GM18502 (cell line): ENCODE measurements at regions not wholly inside any gene's neighbourhood (a gene's known extent, or its start where the extent isn't known, plus 50 kb on each side); places are given as distances from the start of the nearest gene placed in this dataset.

Experiments used
- ATAC-seq: cut with Tn5 transposase; IDR thresholded peaks from one replicate; pipeline ENCODE4 v1.9.1; 2021; ENCODE audit warnings: mild to moderate bottlenecking; ENCODE audit not compliant: unreplicated experiment, poor library complexity

DNA sequence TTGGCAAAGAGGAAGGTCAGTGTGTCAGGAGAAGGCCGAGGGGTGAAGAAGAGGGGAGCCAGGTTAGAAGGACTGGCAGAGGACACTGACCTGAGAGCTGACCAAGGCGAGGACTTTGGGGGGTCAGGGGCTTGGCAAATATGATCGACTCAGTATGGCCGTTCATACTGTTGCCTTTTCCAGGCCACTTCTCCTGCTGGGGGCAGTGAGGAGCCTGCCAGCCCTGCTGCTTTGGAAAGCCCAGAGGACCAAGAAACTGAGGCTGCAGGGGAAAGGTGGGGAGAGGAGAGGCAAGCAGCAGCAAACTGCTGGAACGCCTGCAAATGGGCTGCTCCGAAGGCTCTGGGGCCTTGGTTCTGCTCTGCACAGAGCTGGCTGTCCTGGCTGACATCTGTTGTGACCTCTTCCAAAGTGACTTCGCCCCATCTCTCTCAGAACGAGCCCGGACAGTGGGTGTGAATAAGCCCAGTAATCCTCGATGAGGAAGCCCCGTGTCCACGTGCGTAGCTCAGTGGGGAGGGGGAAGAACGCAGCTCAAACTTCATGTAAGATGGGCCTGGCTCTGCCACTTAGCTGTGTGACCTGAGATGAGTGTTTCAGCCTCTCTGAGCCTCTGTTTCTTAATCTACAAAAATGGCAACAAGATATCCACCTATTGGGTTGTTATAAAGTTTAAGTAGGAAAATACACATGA, 111.3 kb downstream of the SALL1 start:
- no peak for ATAC-seq

DNA sequence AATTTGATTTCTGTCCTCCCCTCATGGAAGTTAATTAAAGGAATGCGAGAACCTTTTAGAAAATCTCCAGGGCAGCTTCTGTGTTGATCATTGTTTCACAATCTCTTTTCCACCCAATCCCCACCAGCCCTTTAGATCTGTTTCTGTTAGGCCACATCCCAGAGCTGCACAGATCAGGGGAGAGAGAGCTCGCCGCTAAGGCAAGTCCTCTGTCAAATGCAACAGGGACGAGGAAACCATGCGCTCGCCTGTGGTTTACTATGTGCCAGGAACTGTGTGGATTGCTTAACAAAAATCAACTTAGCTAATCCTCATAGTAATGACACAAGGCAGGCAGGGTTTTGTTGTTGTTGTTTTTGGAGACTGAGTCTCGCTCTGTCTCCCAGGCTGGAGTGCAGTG, 115.4 kb downstream of the SALL1 start:
- ATAC-seq, result no peak

DNA sequence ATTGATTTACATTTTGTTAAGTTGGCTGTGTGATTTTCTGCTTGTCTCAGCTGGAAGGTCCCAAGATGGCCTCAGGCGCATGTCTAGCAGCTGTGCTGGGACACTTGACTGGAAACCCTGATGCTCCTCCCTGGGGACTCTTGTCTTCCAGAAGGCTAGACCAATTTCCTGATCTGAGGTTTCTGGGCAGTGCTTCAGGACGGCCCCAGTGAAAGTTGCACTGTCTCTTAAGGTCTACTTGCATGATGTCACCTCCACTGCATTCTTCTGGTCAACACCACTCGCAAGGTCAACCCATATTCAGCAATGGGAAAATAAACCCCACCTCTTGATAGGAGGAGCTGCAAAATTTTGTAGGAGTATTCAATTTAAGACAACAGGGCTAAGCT, 116.0 kb downstream of the SALL1 start:
- no peak for ATAC-seq

DNA sequence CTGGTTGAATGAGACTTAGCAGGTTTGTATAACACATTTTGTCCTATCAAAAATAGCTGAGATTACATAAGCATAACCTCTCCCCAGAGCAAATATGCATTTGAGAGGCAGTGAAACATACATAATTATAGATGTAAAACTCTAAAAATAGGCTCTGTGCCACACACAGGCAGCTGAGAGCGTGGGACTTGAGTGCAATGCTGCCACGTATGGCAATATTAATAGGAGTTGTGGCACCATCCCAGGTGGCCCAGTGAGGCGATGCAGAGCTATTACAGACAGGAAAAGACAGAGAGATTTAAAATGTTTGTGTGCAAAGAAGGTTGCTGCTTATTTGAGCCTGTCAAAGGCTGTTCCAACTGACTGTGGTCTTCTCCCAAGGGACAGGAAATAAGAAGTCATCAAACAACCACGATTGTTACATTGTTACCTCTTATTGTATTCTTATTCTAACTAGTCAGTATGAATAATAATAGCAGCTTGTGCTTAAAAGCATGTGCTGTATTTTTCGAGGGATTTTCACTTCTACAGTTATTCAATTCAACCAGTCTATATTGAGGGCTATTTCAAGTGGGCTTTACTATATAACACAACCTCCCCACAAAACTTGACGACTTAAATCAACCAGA, 116.5 kb downstream of the SALL1 start:
- ATAC-seq, result no peak

DNA sequence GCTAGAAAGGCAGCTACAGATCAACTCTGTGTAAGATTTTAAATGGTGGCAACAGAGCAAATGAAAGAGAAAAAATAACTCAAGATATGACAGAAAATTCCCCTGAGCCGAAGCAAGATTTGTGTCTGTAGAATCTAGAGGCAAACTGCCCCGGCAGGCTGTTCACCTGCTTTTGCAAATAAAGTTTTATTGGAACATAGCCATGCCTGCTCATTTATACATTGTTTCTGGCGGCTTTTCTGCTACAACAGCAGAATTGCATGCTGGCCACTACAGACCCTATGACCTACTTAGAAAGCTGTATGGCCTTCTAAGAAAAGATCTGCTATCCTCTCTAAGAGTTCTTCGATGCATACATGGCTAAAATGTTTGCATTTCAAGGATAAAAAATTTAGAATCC, 119.5 kb downstream of the SALL1 start:
- no peak for ATAC-seq

DNA sequence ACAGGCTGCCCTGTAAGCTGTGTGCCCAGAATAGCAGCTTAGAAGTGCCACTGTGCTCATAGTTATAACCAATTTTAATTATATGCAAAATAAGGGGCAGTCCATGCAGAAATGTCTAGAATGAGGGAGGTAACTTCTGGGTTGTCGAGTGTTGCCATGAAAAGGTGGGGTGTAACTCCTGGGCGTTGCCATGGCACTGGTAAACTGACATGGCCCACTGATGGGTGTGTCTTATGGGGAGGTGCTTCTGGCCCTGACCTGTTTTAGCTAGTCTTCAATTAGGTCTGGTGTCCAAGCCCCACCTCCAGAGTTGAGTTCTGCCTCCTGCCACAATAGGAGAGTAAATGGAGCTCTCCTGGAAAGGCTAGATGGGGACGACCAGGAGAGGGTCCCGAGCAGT, 120.6 kb downstream of the SALL1 start:
- ATAC-seq, result no peak

DNA sequence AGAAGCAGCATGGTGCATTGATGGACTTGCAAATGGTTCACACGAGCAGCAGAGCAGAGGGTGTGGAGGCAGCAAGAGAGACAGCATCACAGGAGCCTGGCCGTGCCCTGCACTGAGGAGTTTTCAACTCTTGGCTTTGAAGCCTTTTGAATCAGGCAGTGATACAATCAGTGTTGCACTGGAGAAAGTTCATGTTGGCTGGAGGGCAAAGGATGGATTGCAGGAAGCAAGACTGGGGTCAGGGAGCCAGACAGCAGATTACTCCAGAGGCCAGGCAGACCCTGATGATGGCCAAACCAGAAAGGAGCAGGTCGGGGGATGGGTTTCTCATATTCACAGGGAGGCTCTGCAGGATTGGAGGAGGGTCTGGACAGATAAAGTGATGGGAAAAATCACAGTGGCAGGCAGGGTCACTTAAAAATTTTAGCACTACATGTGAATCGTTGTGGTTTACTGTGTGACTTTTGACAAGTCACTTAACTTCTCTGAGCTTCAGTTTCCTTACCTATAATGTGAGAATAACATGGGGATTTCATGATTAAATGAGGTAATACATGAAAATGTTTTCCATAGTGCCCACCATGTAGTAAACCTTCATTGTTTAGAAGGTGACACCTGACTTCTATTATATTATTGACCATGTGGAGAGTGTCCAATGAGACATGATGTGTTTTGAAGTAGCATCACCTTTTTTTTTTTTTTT, 125.3 kb downstream of the SALL1 start:
- no peak for ATAC-seq

DNA sequence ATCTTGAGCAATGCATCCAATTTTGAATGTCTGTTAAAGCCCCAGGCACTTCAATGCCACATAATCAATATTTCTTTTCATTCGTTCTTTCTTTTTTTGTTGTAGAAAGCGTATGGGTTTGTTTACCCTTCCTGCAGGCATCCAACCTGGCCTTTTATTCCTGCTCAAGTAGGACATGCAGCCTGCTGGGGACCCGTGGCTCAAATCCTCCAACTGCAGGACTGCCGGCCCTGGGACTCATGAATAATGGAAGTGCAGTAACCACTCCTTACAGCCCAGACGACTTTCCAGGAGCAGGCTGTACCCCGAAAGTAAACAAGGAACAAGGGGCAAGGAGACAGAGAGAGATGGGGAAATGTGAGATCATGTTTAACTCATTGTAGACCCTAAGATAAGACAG, 126.4 kb downstream of the SALL1 start:
- no peak for ATAC-seq

DNA sequence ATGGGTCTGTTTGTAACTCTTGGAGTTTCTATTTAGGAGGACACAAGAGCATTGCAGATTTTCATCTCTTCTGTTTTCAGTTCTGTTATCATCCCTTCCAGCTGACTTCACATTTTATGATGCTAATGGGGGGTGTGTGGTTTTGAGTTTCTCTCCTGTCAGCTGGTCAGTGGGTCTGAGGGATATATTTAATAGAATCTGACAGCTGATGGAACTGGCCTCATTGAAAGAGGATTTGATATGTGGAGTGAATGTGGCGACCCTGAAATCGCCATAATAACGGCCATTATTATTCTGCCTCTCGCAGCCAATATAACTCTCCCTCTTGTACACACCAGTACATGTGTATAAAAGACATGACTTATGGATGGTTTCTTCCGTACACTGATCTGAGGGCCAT, 128.1 kb downstream of the SALL1 start:
- no peak for ATAC-seq

DNA sequence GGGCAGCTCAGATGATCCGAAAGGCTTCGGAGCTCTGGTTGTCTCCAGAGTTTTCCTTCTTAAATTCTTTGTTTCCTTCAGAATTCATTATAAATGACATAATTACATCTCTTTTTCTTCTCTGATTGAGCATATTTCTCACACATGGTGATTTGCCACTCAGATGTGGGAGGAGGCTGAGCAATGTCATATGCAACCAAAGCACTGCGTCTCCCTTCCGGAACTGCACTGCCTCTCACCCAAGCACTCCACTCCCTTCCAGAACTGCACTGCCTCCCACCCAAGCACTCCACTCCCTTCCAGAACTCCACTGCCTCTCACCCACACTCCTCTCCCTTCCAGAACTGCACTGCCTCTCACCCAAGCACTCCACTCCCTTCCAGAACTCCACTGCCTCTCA, 131.5 kb downstream of the SALL1 start:
- no peak for ATAC-seq

DNA sequence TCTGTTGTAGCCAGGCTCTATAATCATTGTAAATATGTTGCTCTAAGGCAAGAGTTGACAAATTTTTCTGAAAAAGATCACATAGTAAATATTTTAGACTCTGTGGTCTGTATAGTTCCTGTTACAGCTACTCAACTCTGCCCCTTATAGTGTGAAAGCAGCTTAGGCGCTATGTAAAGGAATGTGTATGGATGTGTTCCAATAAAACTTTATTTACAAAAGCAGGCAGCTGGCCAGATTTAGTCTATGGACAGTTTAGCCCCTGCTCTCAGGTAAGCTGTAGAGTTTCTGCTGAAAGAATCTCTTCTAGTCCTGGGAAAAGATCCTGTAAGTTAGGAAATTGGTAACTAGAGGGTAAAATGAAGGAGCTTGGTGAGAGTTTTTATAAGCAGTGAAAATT, 133.1 kb downstream of the SALL1 start:
- no peak for ATAC-seq

DNA sequence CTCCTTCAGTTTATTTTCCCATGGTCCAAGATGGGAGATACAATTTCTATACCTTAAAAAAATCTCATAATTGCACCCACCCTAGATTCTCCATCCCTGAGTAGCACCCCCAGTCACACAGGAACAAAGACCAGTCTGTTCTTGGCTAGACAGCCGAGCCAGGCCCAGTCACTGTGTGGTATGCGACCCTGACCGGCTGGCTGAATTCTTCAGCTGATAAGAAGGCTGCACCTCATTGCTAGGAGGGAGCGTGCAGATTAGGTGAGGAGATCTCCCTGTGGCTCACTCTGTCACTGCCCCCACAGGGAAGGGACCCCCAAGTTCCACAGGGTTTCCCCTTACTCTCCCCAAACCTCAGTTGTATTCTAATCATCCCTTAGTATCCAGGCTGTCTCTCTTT, 138.7 kb downstream of the SALL1 start:
- no peak for ATAC-seq

DNA sequence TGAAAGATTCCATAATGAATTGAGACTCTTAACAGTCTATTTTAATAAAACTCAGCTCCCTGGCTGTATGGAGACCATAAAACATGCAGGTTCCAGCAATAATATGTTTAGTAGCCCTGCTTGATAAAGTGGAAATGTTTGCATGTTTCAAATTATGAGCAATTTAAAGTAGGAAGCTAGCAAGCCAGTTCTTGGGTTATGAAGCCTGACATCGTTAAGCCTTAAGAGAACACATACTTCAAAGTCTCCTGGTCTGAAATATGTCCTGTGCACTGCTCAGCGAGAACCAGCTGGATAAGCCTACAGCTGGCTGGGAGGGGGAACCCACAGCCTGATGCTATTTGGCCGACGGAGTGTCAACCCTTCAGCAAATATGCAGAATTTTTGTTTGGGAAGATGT, 140.3 kb downstream of the SALL1 start:
- no peak for ATAC-seq

DNA sequence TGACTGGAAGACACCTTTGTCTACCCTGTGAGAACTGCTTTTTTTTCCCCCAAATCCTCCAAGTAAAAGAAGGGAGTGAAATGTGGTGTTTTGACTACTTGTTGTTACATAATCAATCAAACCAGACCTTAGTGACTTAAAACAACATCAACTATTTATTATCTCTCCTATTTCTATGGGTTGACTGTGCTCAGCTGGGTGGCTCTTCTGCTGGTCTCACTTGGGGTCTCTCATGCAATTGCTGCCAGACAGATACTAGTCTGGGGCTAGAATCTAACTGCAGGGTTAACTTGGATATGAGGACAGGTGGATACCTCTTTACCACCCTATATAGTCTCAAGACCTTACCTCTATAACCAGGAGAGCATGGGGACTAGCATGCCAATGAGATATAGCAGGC, 141.3 kb downstream of the SALL1 start:
- ATAC-seq, result no peak

DNA sequence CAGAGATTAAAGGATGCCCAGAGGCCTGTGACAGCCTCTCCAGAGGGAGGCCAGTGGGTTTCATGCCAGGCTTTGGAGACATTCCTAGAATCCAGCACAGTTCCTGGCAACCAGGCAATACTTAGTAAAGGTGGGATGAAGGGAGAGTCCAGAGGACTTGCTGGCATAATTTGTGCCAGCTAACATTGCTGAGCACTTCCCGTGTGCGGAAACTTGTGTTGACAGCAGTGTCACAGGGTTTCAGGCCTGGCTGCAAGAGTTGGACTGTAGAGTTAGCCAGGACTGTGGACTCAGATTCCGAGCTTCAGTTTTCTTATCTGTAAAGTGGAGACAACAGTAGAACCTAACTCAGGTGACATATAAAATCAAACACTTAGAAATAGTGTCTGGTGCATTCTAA, 141.7 kb downstream of the SALL1 start:
- ATAC-seq, result no peak

DNA sequence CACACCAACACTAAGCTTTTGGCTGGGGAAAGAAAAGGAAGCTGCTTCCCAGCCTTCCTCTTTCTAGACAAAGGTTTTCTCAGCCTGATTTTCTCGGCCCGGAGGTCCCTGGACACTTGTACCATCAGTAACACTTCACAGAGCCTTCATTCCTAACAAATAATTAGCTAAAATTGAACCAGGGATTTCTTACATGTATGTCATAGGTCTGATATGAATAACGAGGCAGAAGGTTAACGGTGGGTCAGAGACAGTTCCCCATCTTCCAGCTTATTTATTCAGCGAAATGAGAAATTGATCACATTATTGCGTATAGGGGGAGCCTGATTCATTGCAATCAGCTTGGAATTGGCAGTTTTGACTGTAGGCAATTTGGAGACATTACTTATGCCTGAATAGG, 142.5 kb downstream of the SALL1 start:
- ATAC-seq, result no peak

DNA sequence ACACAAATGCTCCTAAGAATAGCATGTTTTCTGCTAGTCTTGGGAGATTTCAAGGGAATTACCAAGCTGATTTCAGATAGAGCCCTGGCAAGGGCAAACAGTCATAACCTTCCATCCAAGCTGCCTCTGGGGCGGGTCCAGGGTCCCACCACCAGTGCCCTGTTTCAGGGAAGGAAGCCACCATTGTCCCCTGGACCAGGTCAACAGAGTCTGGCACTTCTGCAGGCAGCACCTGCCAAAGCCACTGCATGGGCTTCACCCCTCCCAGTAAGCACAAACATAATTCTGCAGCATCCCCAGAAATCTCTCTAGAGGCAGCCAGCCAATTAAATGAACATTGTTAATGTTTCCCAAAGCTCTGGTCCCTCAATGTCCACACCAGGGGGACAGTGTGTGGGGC, 143.0 kb downstream of the SALL1 start:
- no peak for ATAC-seq

DNA sequence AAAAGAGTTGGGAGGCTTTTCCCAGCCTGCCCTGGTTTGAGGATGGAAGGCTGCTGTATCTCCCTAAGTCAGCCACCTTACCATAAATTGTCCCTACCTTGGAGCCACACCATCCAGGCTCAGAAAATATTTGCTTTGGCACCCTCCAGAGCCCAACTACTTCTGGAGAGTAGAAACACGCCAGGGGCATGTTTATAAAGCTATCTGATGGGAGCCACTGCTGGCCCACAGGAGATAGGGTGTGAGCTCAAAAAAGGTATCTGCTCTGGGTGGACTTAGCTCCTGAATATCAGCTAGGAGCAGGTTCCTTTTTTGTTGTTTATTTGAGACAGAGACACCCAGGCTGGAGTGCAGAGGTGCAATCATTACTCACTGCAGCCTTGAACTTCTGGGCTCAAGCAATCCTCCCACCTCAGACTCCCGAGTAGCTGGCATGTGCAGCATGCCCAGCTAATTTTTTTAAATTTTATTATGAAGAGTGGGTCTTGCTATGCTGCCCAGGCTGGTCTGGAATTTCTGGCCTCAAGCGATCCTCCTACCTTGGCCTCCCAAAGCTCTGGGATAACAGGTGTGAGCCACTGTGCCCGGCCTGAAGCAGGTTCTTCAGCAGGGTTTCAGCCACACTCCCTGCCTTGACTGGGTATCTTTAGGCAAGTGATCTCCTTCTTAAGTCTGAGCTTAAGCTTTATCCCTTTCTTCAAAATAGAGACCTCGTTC, 147.1 kb downstream of the SALL1 start:
- ATAC-seq, result no peak

DNA sequence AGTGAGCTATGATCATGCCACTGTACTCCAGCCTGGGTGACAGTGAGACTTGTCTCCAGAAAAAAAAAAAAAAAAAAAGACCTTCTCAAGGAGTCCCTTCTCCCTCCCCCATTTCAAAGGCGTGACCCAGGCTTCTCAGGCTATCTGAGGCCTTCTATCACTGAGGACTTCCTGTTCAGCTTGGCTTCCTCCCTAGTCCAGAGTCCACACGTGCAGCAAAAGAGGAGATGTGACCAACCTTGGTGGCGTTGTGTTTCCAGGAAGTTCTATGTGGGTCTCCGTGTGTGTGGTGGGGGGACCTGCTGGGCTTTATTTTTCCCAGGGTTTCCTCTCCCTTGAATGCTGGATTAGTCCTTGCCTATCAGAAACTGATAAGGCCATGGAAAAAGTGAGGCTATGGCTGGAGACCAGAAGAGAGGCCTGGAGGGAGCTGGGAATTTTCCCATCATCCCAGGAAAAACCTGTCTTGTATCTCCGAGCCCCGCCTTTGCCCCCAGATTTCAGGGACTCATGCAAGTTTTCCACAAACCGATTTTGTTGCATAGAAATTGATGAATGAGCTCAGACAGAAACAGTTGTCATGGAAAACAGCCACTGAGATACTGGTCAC, 148.1 kb downstream of the SALL1 start:
- ATAC-seq, result no peak

DNA sequence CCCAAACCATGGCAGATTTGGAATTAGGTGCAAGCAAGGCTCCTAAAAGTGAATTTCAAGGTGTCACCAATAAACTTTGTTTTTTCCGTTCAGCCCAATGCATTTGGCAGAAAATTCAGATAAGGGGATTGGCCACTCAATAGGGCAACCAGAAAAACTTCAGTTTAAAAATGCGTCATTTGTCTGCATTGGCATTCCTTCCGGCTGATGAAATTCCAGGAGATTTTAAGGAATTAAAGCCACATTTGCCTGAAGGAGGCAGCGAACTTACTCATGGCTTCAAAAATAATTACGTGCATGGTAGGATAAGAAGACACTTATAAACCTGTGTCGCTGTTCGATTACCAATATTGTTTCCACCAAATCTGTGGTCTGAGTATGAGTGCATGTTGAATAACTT, 151.9 kb downstream of the SALL1 start:
- no peak for ATAC-seq

DNA sequence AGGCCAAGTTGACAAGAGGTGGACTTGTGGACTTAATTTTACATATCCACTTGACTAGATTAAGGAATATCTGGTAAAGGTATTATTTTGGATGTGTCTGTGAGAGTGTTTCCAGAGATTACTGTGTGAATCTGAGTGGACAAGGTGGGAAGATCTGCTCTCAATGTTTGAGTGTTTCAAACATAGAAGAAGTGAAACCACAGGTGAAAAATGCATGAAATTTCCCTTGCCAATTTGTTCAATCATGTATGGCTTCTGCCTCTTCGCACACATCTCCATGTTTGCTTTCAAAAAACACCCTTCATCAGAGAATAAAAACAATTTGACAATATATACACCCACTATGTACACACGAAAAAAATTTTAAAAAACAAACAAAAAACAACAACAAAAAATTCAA, 152.7 kb downstream of the SALL1 start:
- ATAC-seq, result no peak
